ENCODE measurements at regions not wholly inside any gene's neighbourhood (a gene's known extent, or its start where the extent isn't known, plus 50 kb on each side); places are given as distances from the start of the nearest gene placed in this dataset.

- no peak for DNase-seq
Observed at GRCh38 chr5:167145841-167146240, 1145.6 kb upstream of the WWC1 start.

GRCh38 chr5:167147879-167148278 is 1143.6 kb upstream of the WWC1 start:
- DNase-seq, result no peak

GRCh38 chr5:167150661-167151060 is 1140.8 kb upstream of the WWC1 start:
- DNase-seq, result no peak

GRCh38 chr5:167152561-167152960 is 1138.9 kb upstream of the WWC1 start:
- no peak for DNase-seq

- DNase-seq, result no peak
Observed at GRCh38 chr5:167155387-167156005, 1135.9 kb upstream of the WWC1 start.

GRCh38 chr5:167156446-167156845 is 1135.0 kb upstream of the WWC1 start:
- DNase-seq, result no peak

- no peak for DNase-seq
Observed at GRCh38 chr5:167158588-167158987, 1132.9 kb upstream of the WWC1 start.

- DNase-seq, result no peak
Observed at GRCh38 chr5:167160388-167160787, 1131.1 kb upstream of the WWC1 start.

GRCh38 chr5:167166696-167167095 is 1124.7 kb upstream of the WWC1 start:
- DNase-seq, result no peak

GRCh38 chr5:167167191-167167795 is 1124.2 kb upstream of the WWC1 start:
- no peak for DNase-seq

GRCh38 chr5:167168971-167169370 is 1122.5 kb upstream of the WWC1 start:
- DNase-seq, result no peak

- no peak for DNase-seq
Observed at GRCh38 chr5:167171056-167171455, 1120.4 kb upstream of the WWC1 start.

GRCh38 chr5:167177736-167178135 is 1113.7 kb upstream of the WWC1 start:
- no peak for DNase-seq

GRCh38 chr5:167180906-167181305 is 1110.5 kb upstream of the WWC1 start:
- no peak for DNase-seq

- no peak for DNase-seq
Observed at GRCh38 chr5:167205881-167206280, 1085.6 kb upstream of the WWC1 start.

- DNase-seq, result no peak
Observed at GRCh38 chr5:167207081-167207480, 1084.4 kb upstream of the WWC1 start.

GRCh38 chr5:167208911-167209310 is 1082.5 kb upstream of the WWC1 start:
- no peak for DNase-seq

- no peak for DNase-seq
Observed at GRCh38 chr5:167217097-167217743, 1074.2 kb upstream of the WWC1 start.

GRCh38 chr5:167219298-167219697 is 1072.1 kb upstream of the WWC1 start:
- no peak for DNase-seq

- DNase-seq, result no peak
Observed at GRCh38 chr5:167226386-167226785, 1065.1 kb upstream of the WWC1 start.

GRCh38 chr5:167228134-167228533 is 1063.3 kb upstream of the WWC1 start:
- DNase-seq, result no peak

GRCh38 chr5:167229751-167230150 is 1061.7 kb upstream of the WWC1 start:
- no peak for DNase-seq

GRCh38 chr5:167230414-167230813 is 1061.0 kb upstream of the WWC1 start:
- DNase-seq, result no peak

- DNase-seq, result no peak
Observed at GRCh38 chr5:167232675-167233311, 1058.7 kb upstream of the WWC1 start.

Measured in activated CD8-positive, alpha-beta memory T cell treated with anti-CD3 and anti-CD28 coated beads, Interleukin-2, amount 50 U/mL, for 4 hours (primary cell).